ENCODE measurements at regions not wholly inside any gene's neighbourhood (a gene's known extent, or its start where the extent isn't known, plus 50 kb on each side); places are given as distances from the start of the nearest gene placed in this dataset.

GRCh38 chr17:5635949-5636348 lies 51.6 kb upstream of the NLRP1 start:
- DNase-seq = no peak
- Histone ChIP-seq H3K36me3 (ENCODE audit: control insufficient read depth, insufficient read depth, low read length) (no peaks in the 10 kb centered on the region), H3K9me3 (ENCODE audit: control insufficient read depth, low read length) (no peaks in the 10 kb centered on the region), H3K4me1 (ENCODE audit: control insufficient read depth, insufficient read depth, low read length, poor library complexity, severe bottlenecking) (no peaks in the 10 kb centered on the region), H3K27me3 (replicated peaks; ENCODE audit: control insufficient read depth, insufficient read depth, low read length, poor library complexity, severe bottlenecking) (no peaks in the 10 kb centered on the region), H3K4me3 (ENCODE audit: insufficient read depth, low read depth, low read length, poor library complexity, severe bottlenecking) (no peak overlapping the region), H3K27ac (ENCODE audit: insufficient read depth, low read length, poor library complexity, severe bottlenecking) (no peak overlapping the region)

GRCh38 chr17:5638596-5638995 lies 54.3 kb upstream of the NLRP1 start:
- no peaks in the 10 kb centered on the region for H3K4me1 ChIP-seq (ENCODE audit: control insufficient read depth, insufficient read depth, low read length, poor library complexity, severe bottlenecking)
- H3K27me3 ChIP-seq (replicated peaks; ENCODE audit: control insufficient read depth, insufficient read depth, low read length, poor library complexity, severe bottlenecking) = no peaks in the 10 kb centered on the region
- no peaks in the 10 kb centered on the region for H3K9me3 ChIP-seq (ENCODE audit: control insufficient read depth, low read length)
- H3K36me3 ChIP-seq (ENCODE audit: control insufficient read depth, insufficient read depth, low read length) = no peaks in the 10 kb centered on the region
- H3K4me3 ChIP-seq (ENCODE audit: insufficient read depth, low read depth, low read length, poor library complexity, severe bottlenecking) = no peak overlapping the region
- no peak for DNase-seq
- H3K27ac ChIP-seq (ENCODE audit: insufficient read depth, low read length, poor library complexity, severe bottlenecking) = no peak overlapping the region

DNA sequence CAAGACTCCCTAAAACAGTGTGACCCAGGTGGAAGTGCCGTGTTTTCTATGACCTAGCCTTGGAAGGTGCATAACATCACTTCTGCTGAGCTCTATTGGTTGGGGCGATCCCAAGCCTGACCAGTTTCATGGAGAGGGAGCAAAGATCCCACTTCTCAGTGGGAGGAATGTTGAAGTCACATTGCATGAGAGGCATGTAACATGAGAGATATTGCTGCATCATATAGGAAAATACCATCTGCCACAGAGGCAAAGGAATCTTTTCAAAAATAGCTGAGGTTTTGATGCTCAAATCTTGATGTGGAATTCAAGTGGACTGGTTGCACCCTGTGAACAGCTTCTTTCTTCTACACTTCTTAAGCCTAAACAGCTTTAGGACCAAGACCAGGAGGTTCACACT lies 56.4 kb upstream of the NLRP1 start:
- Histone ChIP-seq H3K4me3 (ENCODE audit: insufficient read depth, low read depth, low read length, poor library complexity, severe bottlenecking) (no peak overlapping the region), H3K36me3 (ENCODE audit: control insufficient read depth, insufficient read depth, low read length) (no peaks in the 10 kb centered on the region), H3K4me1 (ENCODE audit: control insufficient read depth, insufficient read depth, low read length, poor library complexity, severe bottlenecking) (no peaks in the 10 kb centered on the region), H3K27ac (ENCODE audit: insufficient read depth, low read length, poor library complexity, severe bottlenecking) (no peak overlapping the region), H3K27me3 (replicated peaks; ENCODE audit: control insufficient read depth, insufficient read depth, low read length, poor library complexity, severe bottlenecking) (no peaks in the 10 kb centered on the region), H3K9me3 (ENCODE audit: control insufficient read depth, low read length) (no peaks in the 10 kb centered on the region)
- no peak for DNase-seq

DNA sequence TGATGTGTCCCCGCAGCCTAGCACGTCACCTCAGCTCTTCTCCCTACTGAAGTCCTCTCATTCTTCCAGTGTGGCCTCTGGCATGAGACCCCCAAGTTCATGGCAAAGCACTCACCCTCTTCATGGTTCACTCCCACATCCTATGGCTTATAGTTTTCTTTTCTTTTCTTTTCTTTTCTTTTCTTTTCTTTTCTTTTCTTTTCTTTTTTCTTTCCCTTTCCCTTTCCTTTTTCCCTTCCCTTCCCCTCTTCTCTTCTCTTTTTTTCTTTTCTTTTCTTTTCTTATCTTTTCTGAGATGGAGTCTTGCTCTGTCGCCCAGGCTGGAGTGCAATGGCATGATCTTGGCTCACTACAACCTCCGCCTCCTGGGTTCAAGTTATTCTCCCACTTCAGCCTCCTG lies 58.4 kb upstream of the NLRP1 start:
- Histone ChIP-seq H3K36me3 (ENCODE audit: control insufficient read depth, insufficient read depth, low read length) (no peaks in the 10 kb centered on the region), H3K27ac (ENCODE audit: insufficient read depth, low read length, poor library complexity, severe bottlenecking) (no peak overlapping the region), H3K4me1 (ENCODE audit: control insufficient read depth, insufficient read depth, low read length, poor library complexity, severe bottlenecking) (no peaks in the 10 kb centered on the region), H3K27me3 (replicated peaks; ENCODE audit: control insufficient read depth, insufficient read depth, low read length, poor library complexity, severe bottlenecking) (no peaks in the 10 kb centered on the region), H3K4me3 (ENCODE audit: insufficient read depth, low read depth, low read length, poor library complexity, severe bottlenecking) (no peak overlapping the region), H3K9me3 (ENCODE audit: control insufficient read depth, low read length) (no peaks in the 10 kb centered on the region)
- no peak for DNase-seq

DNA sequence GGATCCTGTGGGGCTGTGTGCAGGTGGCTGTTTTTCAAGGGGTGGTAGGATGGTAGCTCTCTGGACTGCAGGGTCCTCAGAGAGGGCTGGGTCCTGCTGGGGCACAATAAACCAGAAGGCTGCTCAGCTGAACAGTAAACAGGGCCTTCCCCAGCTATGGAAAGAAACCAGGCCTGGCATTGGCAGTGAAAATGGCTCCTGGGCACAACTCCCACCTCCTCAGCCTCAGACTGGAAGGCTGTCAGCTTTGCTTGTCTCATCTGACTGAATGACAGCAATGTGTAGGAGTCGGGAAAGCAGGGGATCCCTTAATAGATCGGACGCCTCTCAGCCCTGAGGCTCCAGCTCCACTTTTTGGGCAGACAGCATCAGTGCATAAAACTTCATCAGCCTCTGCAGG lies 59.8 kb upstream of the NLRP1 start:
- H3K36me3 ChIP-seq (ENCODE audit: control insufficient read depth, insufficient read depth, low read length) = no peaks in the 10 kb centered on the region
- no peaks in the 10 kb centered on the region for H3K4me1 ChIP-seq (ENCODE audit: control insufficient read depth, insufficient read depth, low read length, poor library complexity, severe bottlenecking)
- no peaks in the 10 kb centered on the region for H3K27me3 ChIP-seq (replicated peaks; ENCODE audit: control insufficient read depth, insufficient read depth, low read length, poor library complexity, severe bottlenecking)
- no peaks in the 10 kb centered on the region for H3K9me3 ChIP-seq (ENCODE audit: control insufficient read depth, low read length)
- H3K27ac ChIP-seq (ENCODE audit: insufficient read depth, low read length, poor library complexity, severe bottlenecking) = no peak overlapping the region
- DNase-seq = no peak
- H3K4me3 ChIP-seq (ENCODE audit: insufficient read depth, low read depth, low read length, poor library complexity, severe bottlenecking) = no peak overlapping the region

DNA sequence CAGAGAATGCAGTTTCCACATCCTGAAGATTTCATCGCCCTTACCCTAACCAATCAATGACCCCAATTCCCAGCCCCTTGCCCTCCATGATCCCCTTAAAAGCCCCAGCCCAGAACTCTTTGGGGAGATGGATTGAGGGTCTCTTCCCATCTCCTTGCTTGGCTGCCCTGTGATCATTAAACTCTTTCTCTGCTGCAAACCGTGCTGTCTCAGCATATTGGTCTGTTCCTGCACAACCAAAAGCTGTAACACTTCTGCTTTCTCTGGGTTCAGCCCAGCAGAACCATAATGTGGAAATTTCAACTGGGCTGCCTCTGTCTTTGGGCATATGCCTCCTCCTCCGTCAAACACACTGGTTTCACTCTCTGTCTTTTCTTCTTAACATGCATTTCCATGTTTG lies 67.0 kb upstream of the NLRP1 start:
- no peak overlapping the region for H3K4me3 ChIP-seq (ENCODE audit: insufficient read depth, low read depth, low read length, poor library complexity, severe bottlenecking)
- DNase-seq = no peak
- H3K36me3 ChIP-seq (ENCODE audit: control insufficient read depth, insufficient read depth, low read length) = no peaks in the 10 kb centered on the region
- H3K27ac ChIP-seq (ENCODE audit: insufficient read depth, low read length, poor library complexity, severe bottlenecking) = no peak overlapping the region
- H3K27me3 ChIP-seq (replicated peaks; ENCODE audit: control insufficient read depth, insufficient read depth, low read length, poor library complexity, severe bottlenecking) = no peaks in the 10 kb centered on the region
- no peaks in the 10 kb centered on the region for H3K9me3 ChIP-seq (ENCODE audit: control insufficient read depth, low read length)
- no peaks in the 10 kb centered on the region for H3K4me1 ChIP-seq (ENCODE audit: control insufficient read depth, insufficient read depth, low read length, poor library complexity, severe bottlenecking)

GRCh38 chr17:5661491-5662125 lies 77.3 kb upstream of the NLRP1 start:
- no peaks in the 10 kb centered on the region for H3K9me3 ChIP-seq (ENCODE audit: control insufficient read depth, low read length)
- H3K4me1 ChIP-seq (ENCODE audit: control insufficient read depth, insufficient read depth, low read length, poor library complexity, severe bottlenecking) = no peaks in the 10 kb centered on the region
- H3K4me3 ChIP-seq (ENCODE audit: insufficient read depth, low read depth, low read length, poor library complexity, severe bottlenecking) = no peak overlapping the region
- no peak overlapping the region for H3K27ac ChIP-seq (ENCODE audit: insufficient read depth, low read length, poor library complexity, severe bottlenecking)
- no peak for DNase-seq
- no peaks in the 10 kb centered on the region for H3K27me3 ChIP-seq (replicated peaks; ENCODE audit: control insufficient read depth, insufficient read depth, low read length, poor library complexity, severe bottlenecking)
- H3K36me3 ChIP-seq (ENCODE audit: control insufficient read depth, insufficient read depth, low read length) = no peaks in the 10 kb centered on the region

GRCh38 chr17:5662409-5663085 lies 78.2 kb upstream of the NLRP1 start:
- Histone ChIP-seq H3K27me3 (replicated peaks; ENCODE audit: control insufficient read depth, insufficient read depth, low read length, poor library complexity, severe bottlenecking) (no peaks in the 10 kb centered on the region), H3K4me3 (ENCODE audit: insufficient read depth, low read depth, low read length, poor library complexity, severe bottlenecking) (no peak overlapping the region), H3K4me1 (ENCODE audit: control insufficient read depth, insufficient read depth, low read length, poor library complexity, severe bottlenecking) (no peaks in the 10 kb centered on the region), H3K27ac (ENCODE audit: insufficient read depth, low read length, poor library complexity, severe bottlenecking) (no peak overlapping the region), H3K9me3 (ENCODE audit: control insufficient read depth, low read length) (no peaks in the 10 kb centered on the region), H3K36me3 (ENCODE audit: control insufficient read depth, insufficient read depth, low read length) (no peaks in the 10 kb centered on the region)
- DNase-seq = no peak

- Histone ChIP-seq H3K9me3 (ENCODE audit: control insufficient read depth, low read length) (no peaks in the 10 kb centered on the region), H3K27ac (ENCODE audit: insufficient read depth, low read length, poor library complexity, severe bottlenecking) (no peak overlapping the region), H3K36me3 (ENCODE audit: control insufficient read depth, insufficient read depth, low read length) (no peaks in the 10 kb centered on the region), H3K4me1 (ENCODE audit: control insufficient read depth, insufficient read depth, low read length, poor library complexity, severe bottlenecking) (no peaks in the 10 kb centered on the region), H3K4me3 (ENCODE audit: insufficient read depth, low read depth, low read length, poor library complexity, severe bottlenecking) (no peak overlapping the region), H3K27me3 (replicated peaks; ENCODE audit: control insufficient read depth, insufficient read depth, low read length, poor library complexity, severe bottlenecking) (no peaks in the 10 kb centered on the region)
- no peak for DNase-seq
Observed at GRCh38 chr17:5665164-5665563, 80.9 kb upstream of the NLRP1 start.

GRCh38 chr17:5667871-5668270 lies 83.6 kb upstream of the NLRP1 start:
- H3K27ac ChIP-seq (ENCODE audit: insufficient read depth, low read length, poor library complexity, severe bottlenecking) = no peak overlapping the region
- H3K27me3 ChIP-seq (replicated peaks; ENCODE audit: control insufficient read depth, insufficient read depth, low read length, poor library complexity, severe bottlenecking) = peaks cover 3% of the 10 kb centered on the region
- H3K36me3 ChIP-seq (ENCODE audit: control insufficient read depth, insufficient read depth, low read length) = no peaks in the 10 kb centered on the region

More at GRCh38 chr17:5667871-5668270, 83.6 kb upstream of the NLRP1 start:
- Histone ChIP-seq H3K9me3 (ENCODE audit: control insufficient read depth, low read length) (no peaks in the 10 kb centered on the region), H3K4me1 (ENCODE audit: control insufficient read depth, insufficient read depth, low read length, poor library complexity, severe bottlenecking) (no peaks in the 10 kb centered on the region), H3K4me3 (ENCODE audit: insufficient read depth, low read depth, low read length, poor library complexity, severe bottlenecking) (no peak overlapping the region)
- DNase-seq = no peak
